GM23338 (cell line): ENCODE measurements at regions not wholly inside any gene's neighbourhood (a gene's known extent, or its start where the extent isn't known, plus 50 kb on each side); places are given as distances from the start of the nearest gene placed in this dataset.

ENCODE experiments used
- ATAC-seq: fragments of 200-7000 bp; cut with Tn5 transposase; 3 replicates; pipeline ENCODE4 v1.9.1; 2020
- DNase-seq: peaks from one replicate; pipeline ENCODE4 v3.0.0-alpha.2; 2015; ENCODE audit warnings: low spot score
- H2AFZ ChIP-seq: fragments of 200-600 bp; sonication (generic); 2 replicates; pipeline ENCODE4 v1.8.0; 2016; ENCODE audit warnings: antibody characterized with exemption, mild to moderate bottlenecking, moderate library complexity
- H3F3A ChIP-seq: fragments of 200-600 bp; sonication (generic); replicated peaks from 2 replicates; pipeline ENCODE4 v1.8.0; 2017; ENCODE audit warnings: antibody characterized with exemption, mixed run types, low read depth
- H3K27ac ChIP-seq: fragments of 200-600 bp; sonication (generic); 2 replicates; pipeline ENCODE4 v1.6.1; 2016; ENCODE audit warnings: low read depth
- H3K27me3 ChIP-seq: fragments of 200-600 bp; sonication (generic); 2 replicates; pipeline ENCODE4 v1.8.0; 2016; ENCODE audit warnings: mild to moderate bottlenecking, mixed run types, moderate library complexity; ENCODE audit not compliant: insufficient read depth
- H3K36me3 ChIP-seq: fragments of 200-600 bp; sonication (generic); 2 replicates; pipeline ENCODE4 v1.8.0; 2016; ENCODE audit warnings: mild to moderate bottlenecking; ENCODE audit not compliant: insufficient read depth
- H3K4me1 ChIP-seq: fragments of 200-600 bp; sonication (generic); 2 replicates; pipeline ENCODE4 v1.8.0; 2016; ENCODE audit warnings: mild to moderate bottlenecking, moderate library complexity; ENCODE audit not compliant: insufficient read depth
- H3K4me2 ChIP-seq: fragments of 200-600 bp; sonication (generic); 2 replicates; pipeline ENCODE4 v1.7.1; 2017; ENCODE audit warnings: mixed run types
- H3K4me3 ChIP-seq: fragments of 200-600 bp; sonication (generic); 2 replicates; pipeline ENCODE4 v1.6.1; 2016; ENCODE audit warnings: mixed run types
- H3K79me2 ChIP-seq: fragments of 200-600 bp; sonication (generic); replicated peaks from 2 replicates; pipeline ENCODE4 v1.8.0; 2017; ENCODE audit warnings: mild to moderate bottlenecking; ENCODE audit not compliant: insufficient read depth
- H3K9me2 ChIP-seq: fragments of 200-600 bp; sonication (generic); 2 replicates; pipeline ENCODE4 v1.8.0; 2017; ENCODE audit not compliant: insufficient read depth
- H4K20me1 ChIP-seq: fragments of 200-600 bp; sonication (generic); replicated peaks from 2 replicates; pipeline ENCODE4 v1.8.0; 2017; ENCODE audit warnings: mild to moderate bottlenecking; ENCODE audit not compliant: insufficient read depth
- H3K27ac Mint-ChIP-seq: 2 replicates; pipeline ENCODE4 v1.8.0; 2020; ENCODE audit warnings: inconsistent platforms, mild to moderate bottlenecking, moderate library complexity, mixed read lengths
- H3K27me3 Mint-ChIP-seq: 3 replicates; pipeline ENCODE4 v1.8.0; 2022; ENCODE audit warnings: low read depth, mild to moderate bottlenecking, moderate library complexity, mixed read lengths, inconsistent platforms; ENCODE audit not compliant: insufficient read depth, poor library complexity
- H3K36me3 Mint-ChIP-seq: 3 replicates; pipeline ENCODE4 v1.8.0; 2021; ENCODE audit warnings: low read depth, mild to moderate bottlenecking, inconsistent platforms, moderate library complexity, mixed read lengths
- H3K4me1 Mint-ChIP-seq: 3 replicates; pipeline ENCODE4 v1.8.0; 2020; ENCODE audit warnings: mild to moderate bottlenecking, inconsistent platforms, mixed read lengths
- H3K4me3 Mint-ChIP-seq: 3 replicates; pipeline ENCODE4 v1.8.0; 2021; ENCODE audit warnings: moderate library complexity, mild to moderate bottlenecking, inconsistent platforms, mixed read lengths
- H3K9me3 Mint-ChIP-seq: 3 replicates; pipeline ENCODE4 v1.8.0; 2020; ENCODE audit warnings: moderate library complexity, mild to moderate bottlenecking, inconsistent platforms, mixed read lengths
- CREB1 ChIP-seq: fragments of 250-450 bp; sonication (Bioruptor Pico); IDR thresholded peaks from 2 replicates; pipeline ENCODE4 v1.5.0; 2020; ENCODE audit warnings: low read depth, mild to moderate bottlenecking, moderate library complexity
- EZH2 ChIP-seq: fragments of 200-600 bp; sonication (generic); IDR thresholded peaks from one replicate; pipeline ENCODE4 v1.8.0; 2017; ENCODE audit warnings: antibody characterized with exemption, mild to moderate bottlenecking, low read depth; ENCODE audit not compliant: unreplicated experiment
- EZH2phosphoT487 ChIP-seq: fragments of 200-600 bp; sonication (generic); IDR thresholded peaks from one replicate; pipeline ENCODE4 v1.8.1; 2018; ENCODE audit warnings: antibody characterized with exemption; ENCODE audit not compliant: unreplicated experiment
- JUNB ChIP-seq: IDR thresholded peaks from one replicate; pipeline ENCODE4 v1.6.1; 2016; ENCODE audit warnings: antibody characterized with exemption; ENCODE audit not compliant: unreplicated experiment
- NANOG ChIP-seq: IDR thresholded peaks from 2 replicates; pipeline ENCODE4 v1.6.1; 2016; ENCODE audit warnings: antibody characterized with exemption, borderline replicate concordance
- POLR2AphosphoS5 ChIP-seq: IDR thresholded peaks from 2 replicates; pipeline ENCODE4 v1.6.1; 2016; ENCODE audit warnings: antibody characterized with exemption, low read depth
- STAT1 ChIP-seq: IDR thresholded peaks from one replicate; pipeline ENCODE4 v1.6.1; 2016; ENCODE audit warnings: antibody characterized with exemption; ENCODE audit not compliant: unreplicated experiment
- ZNF114 ChIP-seq: fragments of 250-450 bp; sonication (Bioruptor Pico); IDR thresholded peaks from 2 replicates; pipeline ENCODE4 v1.5.0; 2020; ENCODE audit warnings: mild to moderate bottlenecking, moderate library complexity
- ZNF331 ChIP-seq: fragments of 250-450 bp; sonication (Bioruptor Pico); IDR thresholded peaks from 2 replicates; pipeline ENCODE4 v1.5.0; 2020; ENCODE audit warnings: low read depth, mild to moderate bottlenecking, moderate library complexity
- TF ChIP-seq, protein P1 (sequence below), 2 experiments: fragments of 200-600 bp in 1 of 2; sonication (generic) in 1 of 2; conservative IDR thresholded peaks; 2 replicates each; pipeline versions ENCODE4 v1.5.1 to v1.6.1; 2016 to 2017; ENCODE audit warnings: antibody characterized with exemption in 2 of 2, low read depth in 2 of 2, mild to moderate bottlenecking in 2 of 2, moderate library complexity in 1 of 2
- TF ChIP-seq, protein P2 (sequence below): fragments of 250-450 bp; sonication (Bioruptor Pico); IDR thresholded peaks from 2 replicates; pipeline ENCODE4 v1.5.0; 2020; ENCODE audit warnings: mild to moderate bottlenecking, moderate library complexity
- TF ChIP-seq, protein P3 (sequence below): IDR thresholded peaks from one replicate; pipeline ENCODE4 v1.6.1; 2018; ENCODE audit warnings: antibody characterized with exemption; ENCODE audit not compliant: unreplicated experiment
- TF ChIP-seq, protein P4 (sequence below): IDR thresholded peaks from 2 replicates; pipeline ENCODE4 v1.6.1; 2016; ENCODE audit warnings: antibody characterized with exemption

DNA sequence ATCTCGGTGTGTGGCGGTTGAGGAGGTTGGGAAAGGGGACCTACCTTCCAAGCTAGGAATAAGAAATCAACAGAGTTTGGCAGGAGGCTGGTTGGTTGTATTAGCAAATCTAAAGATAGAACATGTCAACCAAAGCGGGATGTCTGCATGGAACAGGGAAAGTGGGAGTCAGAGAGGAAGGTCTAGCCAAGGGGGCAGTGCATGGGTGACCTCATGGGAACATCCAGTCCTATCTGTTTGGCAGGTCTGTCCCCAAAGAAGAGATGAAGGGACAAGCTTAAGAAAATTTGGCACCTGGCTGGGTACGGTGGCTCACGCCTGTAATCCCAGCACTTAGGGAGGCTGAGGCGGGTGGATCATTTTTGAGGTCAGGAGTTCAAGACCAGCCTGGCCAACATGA, 118.7 kb upstream of the TSC22D1 start:
- ATAC-seq (no peak), DNase-seq (no peak)
- no peaks in the 10 kb centered on the region for H3F3A ChIP-seq
- H3K4me2 ChIP-seq: no peak overlapping the region
- no peaks in the 10 kb centered on the region for H3K36me3 ChIP-seq
- Mint-ChIP-seq H3K27ac (no peak overlapping the region), H3K4me3 (no peak overlapping the region), H3K36me3 (no peaks in the 10 kb centered on the region), H3K27me3 (no peaks in the 10 kb centered on the region), H3K4me1 (no peaks in the 10 kb centered on the region), H3K9me3 (no peaks in the 10 kb centered on the region)
- H2AFZ ChIP-seq: no peak overlapping the region
- peaks cover 5% of the 10 kb centered on the region for H3K9me2 ChIP-seq
- no peak overlapping the region for H3K4me3 ChIP-seq
- no peaks in the 10 kb centered on the region for H4K20me1 ChIP-seq
- H3K27me3 ChIP-seq: no peaks in the 10 kb centered on the region
- H3K4me1 ChIP-seq: no peaks in the 10 kb centered on the region
- no peak overlapping the region for H3K27ac ChIP-seq
- no peak for TF ChIP-seq NANOG
- TF ChIP-seq, protein P1, sequence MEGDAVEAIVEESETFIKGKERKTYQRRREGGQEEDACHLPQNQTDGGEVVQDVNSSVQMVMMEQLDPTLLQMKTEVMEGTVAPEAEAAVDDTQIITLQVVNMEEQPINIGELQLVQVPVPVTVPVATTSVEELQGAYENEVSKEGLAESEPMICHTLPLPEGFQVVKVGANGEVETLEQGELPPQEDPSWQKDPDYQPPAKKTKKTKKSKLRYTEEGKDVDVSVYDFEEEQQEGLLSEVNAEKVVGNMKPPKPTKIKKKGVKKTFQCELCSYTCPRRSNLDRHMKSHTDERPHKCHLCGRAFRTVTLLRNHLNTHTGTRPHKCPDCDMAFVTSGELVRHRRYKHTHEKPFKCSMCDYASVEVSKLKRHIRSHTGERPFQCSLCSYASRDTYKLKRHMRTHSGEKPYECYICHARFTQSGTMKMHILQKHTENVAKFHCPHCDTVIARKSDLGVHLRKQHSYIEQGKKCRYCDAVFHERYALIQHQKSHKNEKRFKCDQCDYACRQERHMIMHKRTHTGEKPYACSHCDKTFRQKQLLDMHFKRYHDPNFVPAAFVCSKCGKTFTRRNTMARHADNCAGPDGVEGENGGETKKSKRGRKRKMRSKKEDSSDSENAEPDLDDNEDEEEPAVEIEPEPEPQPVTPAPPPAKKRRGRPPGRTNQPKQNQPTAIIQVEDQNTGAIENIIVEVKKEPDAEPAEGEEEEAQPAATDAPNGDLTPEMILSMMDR (conservative IDR thresholded peaks at IDR 0.05; ENCODE audit: low read depth in 2 of 2): no peak
- no peak for TF ChIP-seq ZNF114
- TF ChIP-seq STAT1: no peak
- TF ChIP-seq ZNF331: no peak
- TF ChIP-seq JUNB: no peak
- TF ChIP-seq, protein P2, sequence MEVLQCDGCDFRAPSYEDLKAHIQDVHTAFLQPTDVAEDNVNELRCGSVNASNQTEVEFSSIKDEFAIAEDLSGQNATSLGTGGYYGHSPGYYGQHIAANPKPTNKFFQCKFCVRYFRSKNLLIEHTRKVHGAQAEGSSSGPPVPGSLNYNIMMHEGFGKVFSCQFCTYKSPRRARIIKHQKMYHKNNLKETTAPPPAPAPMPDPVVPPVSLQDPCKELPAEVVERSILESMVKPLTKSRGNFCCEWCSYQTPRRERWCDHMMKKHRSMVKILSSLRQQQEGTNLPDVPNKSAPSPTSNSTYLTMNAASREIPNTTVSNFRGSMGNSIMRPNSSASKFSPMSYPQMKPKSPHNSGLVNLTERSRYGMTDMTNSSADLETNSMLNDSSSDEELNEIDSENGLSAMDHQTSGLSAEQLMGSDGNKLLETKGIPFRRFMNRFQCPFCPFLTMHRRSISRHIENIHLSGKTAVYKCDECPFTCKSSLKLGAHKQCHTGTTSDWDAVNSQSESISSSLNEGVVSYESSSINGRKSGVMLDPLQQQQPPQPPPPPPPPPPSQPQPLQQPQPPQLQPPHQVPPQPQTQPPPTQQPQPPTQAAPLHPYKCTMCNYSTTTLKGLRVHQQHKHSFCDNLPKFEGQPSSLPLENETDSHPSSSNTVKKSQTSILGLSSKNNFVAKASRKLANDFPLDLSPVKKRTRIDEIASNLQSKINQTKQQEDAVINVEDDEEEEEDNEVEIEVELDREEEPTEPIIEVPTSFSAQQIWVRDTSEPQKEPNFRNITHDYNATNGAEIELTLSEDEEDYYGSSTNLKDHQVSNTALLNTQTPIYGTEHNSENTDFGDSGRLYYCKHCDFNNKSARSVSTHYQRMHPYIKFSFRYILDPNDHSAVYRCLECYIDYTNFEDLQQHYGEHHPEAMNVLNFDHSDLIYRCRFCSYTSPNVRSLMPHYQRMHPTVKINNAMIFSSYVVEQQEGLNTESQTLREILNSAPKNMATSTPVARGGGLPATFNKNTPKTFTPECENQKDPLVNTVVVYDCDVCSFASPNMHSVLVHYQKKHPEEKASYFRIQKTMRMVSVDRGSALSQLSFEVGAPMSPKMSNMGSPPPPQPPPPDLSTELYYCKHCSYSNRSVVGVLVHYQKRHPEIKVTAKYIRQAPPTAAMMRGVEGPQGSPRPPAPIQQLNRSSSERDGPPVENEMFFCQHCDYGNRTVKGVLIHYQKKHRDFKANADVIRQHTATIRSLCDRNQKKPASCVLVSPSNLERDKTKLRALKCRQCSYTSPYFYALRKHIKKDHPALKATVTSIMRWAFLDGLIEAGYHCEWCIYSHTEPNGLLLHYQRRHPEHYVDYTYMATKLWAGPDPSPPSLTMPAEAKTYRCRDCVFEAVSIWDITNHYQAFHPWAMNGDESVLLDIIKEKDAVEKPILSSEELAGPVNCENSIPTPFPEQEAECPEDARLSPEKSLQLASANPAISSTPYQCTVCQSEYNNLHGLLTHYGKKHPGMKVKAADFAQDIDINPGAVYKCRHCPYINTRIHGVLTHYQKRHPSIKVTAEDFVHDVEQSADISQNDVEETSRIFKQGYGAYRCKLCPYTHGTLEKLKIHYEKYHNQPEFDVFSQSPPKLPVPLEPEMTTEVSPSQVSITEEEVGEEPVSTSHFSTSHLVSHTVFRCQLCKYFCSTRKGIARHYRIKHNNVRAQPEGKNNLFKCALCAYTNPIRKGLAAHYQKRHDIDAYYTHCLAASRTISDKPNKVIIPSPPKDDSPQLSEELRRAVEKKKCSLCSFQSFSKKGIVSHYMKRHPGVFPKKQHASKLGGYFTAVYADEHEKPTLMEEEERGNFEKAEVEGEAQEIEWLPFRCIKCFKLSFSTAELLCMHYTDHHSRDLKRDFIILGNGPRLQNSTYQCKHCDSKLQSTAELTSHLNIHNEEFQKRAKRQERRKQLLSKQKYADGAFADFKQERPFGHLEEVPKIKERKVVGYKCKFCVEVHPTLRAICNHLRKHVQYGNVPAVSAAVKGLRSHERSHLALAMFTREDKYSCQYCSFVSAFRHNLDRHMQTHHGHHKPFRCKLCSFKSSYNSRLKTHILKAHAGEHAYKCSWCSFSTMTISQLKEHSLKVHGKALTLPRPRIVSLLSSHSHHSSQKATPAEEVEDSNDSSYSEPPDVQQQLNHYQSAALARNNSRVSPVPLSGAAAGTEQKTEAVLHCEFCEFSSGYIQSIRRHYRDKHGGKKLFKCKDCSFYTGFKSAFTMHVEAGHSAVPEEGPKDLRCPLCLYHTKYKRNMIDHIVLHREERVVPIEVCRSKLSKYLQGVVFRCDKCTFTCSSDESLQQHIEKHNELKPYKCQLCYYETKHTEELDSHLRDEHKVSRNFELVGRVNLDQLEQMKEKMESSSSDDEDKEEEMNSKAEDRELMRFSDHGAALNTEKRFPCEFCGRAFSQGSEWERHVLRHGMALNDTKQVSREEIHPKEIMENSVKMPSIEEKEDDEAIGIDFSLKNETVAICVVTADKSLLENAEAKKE (CRISPR knock-in tag): no peak
- no peak for TF ChIP-seq EZH2
- TF ChIP-seq, protein P3, sequence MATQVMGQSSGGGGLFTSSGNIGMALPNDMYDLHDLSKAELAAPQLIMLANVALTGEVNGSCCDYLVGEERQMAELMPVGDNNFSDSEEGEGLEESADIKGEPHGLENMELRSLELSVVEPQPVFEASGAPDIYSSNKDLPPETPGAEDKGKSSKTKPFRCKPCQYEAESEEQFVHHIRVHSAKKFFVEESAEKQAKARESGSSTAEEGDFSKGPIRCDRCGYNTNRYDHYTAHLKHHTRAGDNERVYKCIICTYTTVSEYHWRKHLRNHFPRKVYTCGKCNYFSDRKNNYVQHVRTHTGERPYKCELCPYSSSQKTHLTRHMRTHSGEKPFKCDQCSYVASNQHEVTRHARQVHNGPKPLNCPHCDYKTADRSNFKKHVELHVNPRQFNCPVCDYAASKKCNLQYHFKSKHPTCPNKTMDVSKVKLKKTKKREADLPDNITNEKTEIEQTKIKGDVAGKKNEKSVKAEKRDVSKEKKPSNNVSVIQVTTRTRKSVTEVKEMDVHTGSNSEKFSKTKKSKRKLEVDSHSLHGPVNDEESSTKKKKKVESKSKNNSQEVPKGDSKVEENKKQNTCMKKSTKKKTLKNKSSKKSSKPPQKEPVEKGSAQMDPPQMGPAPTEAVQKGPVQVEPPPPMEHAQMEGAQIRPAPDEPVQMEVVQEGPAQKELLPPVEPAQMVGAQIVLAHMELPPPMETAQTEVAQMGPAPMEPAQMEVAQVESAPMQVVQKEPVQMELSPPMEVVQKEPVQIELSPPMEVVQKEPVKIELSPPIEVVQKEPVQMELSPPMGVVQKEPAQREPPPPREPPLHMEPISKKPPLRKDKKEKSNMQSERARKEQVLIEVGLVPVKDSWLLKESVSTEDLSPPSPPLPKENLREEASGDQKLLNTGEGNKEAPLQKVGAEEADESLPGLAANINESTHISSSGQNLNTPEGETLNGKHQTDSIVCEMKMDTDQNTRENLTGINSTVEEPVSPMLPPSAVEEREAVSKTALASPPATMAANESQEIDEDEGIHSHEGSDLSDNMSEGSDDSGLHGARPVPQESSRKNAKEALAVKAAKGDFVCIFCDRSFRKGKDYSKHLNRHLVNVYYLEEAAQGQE: no peak
- TF ChIP-seq, protein P4, sequence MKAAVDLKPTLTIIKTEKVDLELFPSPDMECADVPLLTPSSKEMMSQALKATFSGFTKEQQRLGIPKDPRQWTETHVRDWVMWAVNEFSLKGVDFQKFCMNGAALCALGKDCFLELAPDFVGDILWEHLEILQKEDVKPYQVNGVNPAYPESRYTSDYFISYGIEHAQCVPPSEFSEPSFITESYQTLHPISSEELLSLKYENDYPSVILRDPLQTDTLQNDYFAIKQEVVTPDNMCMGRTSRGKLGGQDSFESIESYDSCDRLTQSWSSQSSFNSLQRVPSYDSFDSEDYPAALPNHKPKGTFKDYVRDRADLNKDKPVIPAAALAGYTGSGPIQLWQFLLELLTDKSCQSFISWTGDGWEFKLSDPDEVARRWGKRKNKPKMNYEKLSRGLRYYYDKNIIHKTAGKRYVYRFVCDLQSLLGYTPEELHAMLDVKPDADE: no peak
- no peak for TF ChIP-seq CREB1 (CRISPR knock-in tag)
- TF ChIP-seq POLR2AphosphoS5: no peak
- no peak for TF ChIP-seq EZH2phosphoT487
- H3K79me2 ChIP-seq: no peaks in the 10 kb centered on the region
